ENCODE measurements at regions not wholly inside any gene's neighbourhood (a gene's known extent, or its start where the extent isn't known, plus 50 kb on each side); places are given as distances from the start of the nearest gene placed in this dataset.
"Not testable (repeated sequence)": the region's sequence is repeated elsewhere in the genome, so short reads cannot be mapped to it uniquely, and the experiment has no call there.

DNA sequence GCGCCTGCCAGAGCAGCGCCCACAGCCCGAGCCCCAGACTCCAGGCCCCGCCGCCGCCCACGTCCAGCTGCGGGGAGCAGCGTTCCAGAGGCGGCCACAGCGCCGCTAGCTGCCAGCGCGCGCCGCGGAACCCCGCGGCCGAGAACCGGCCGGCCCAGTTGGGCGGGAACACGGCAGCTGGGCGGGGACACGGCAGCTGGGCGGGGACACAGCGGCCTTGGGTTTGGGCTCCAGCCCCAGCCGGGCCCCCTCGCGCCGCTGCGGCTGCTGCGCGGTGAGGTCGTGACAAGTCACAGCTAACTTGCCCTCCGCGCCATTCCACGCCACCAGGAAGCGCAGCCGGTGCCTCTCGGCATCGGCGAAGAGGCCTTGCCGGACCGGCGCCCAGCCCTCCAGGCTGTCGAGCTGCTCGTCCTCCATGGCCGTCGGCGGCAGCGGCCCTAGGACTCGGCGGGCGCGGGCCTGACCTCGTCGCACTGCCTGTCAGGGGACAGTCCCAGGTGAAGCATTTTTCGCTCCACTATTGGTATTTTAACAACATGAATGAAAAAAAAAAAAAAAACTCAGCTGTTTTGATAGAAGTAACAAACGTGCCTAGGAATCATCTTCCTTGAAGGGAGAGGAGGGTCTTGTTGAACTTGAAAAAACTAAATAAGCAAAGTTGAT is 56.6 kb upstream of the GOLGA8N start:
- not testable (repeated sequence) for FAIRE-seq; DNase-seq (ENCODE audit: low spot score)

DNA sequence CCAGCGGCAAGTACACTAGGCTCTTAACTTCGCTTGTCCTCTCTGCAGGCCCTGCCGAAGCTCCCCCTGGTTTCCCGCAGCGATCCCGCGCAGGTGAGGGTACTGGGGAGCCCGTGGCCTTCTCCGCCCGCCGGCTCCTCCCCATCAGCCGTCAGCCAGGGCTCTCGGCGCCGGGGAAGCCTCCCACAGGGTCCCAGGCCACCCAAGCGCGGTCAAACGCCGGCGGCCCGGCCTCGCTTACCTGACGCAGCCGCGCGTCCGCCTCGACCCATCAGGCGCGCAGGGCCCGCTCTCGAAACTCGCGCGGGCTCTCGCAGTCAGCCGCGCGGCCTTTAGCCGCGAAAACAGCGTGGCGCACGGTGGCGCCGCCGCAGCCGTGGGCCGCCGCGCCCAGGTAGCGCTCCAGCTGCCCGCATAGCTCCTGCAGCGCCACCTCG is 57.2 kb upstream of the GOLGA8N start:
- FAIRE-seq; DNase-seq (ENCODE audit: low spot score): not testable (repeated sequence)

DNA sequence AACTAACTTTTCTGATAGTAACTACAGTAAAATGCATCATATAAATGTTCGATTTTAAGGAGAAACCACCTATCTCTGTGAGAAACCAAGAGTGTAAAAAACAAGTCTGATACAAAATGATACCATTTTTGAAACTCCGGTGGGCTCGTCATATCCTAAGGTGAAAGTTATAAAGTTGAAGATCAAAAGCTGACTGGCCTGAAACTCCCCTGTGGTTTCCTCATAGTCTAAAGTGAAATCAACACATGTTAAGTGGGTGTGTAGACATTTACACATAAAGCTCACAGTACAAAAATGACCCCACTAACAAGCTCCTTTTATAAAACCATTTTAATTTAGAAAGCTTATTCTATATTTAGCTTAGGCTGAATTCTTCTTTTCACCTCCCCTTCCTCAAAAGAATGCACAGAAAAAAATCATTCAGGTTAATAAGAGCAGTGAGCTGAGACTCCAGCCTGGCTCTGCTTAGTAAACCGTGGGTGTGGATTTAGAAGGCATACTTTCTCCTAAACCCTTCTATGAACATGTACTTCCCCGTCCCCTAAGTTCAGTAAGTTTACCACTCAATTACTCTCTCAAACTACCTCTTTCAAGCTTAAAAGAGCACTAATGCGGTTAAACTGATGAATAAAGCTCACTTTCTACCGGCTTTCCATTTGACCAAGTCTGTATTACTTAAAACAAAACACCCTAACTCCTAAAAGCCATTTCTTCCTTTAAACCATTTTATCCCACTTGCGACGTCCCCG is 57.9 kb upstream of the GOLGA8N start:
- not testable (repeated sequence) for DNase-seq (ENCODE audit: low spot score); FAIRE-seq

DNA sequence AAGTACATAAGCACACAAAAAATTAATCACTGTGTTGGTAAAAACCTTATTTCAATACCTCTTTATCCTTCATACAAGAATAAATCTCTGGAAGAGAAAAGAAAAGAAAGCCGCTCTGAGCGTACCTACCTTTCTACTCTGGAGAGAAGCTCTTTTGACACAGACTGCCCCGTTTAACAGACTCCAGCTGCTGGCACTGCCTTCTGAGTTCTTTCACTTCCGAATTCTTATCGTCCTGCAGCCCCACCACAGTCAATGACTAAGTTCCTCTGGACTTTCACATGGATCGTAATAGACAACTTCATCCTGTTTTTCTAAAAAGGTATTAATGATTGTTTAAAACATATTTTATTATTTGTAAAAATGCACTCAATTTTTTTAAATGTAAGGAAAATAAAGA is 67.5 kb upstream of the GOLGA8O start:
- not testable (repeated sequence) for FAIRE-seq; DNase-seq (ENCODE audit: low spot score)

DNA sequence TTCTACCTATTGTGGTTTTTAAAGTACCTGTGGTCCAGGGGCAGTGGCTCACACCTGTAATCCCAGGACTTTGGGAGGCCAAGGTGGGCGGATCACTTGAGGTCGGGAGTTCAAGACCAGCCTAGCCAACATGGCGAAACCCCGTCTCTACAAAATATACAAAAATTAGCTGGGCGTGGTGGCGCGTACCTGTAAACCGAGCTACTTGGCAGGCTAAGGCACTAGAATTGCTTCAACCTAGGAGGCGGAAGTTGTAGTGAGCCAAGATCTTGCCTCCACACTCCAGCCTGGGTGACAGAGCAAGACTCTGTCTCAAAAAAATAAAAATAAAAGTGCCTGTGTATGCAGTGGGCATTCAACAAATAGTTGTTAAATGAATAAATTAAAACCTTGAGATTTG is 67.0 kb upstream of the GOLGA8O start:
- DNase-seq (ENCODE audit: low spot score); FAIRE-seq: not testable (repeated sequence)

DNA sequence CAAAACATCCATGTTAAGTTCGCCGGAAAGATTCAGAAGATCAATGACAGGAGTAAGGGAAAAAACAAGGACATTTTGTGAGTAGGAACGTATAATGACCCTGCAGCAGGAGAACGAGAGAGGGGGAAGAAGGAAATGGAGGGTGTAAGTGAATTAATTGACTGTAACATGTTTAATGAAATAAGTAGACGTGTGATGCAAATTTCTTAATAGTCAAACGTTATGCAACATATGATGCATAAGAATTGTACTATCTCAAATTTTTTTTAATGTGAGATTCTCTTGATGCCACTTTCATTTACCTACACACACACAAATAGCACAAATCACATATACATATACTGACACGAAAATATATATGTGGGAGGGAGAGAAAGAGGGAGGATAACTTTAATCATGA is 63.5 kb upstream of the GOLGA8O start:
- DNase-seq (ENCODE audit: low spot score); FAIRE-seq: not testable (repeated sequence)

DNA sequence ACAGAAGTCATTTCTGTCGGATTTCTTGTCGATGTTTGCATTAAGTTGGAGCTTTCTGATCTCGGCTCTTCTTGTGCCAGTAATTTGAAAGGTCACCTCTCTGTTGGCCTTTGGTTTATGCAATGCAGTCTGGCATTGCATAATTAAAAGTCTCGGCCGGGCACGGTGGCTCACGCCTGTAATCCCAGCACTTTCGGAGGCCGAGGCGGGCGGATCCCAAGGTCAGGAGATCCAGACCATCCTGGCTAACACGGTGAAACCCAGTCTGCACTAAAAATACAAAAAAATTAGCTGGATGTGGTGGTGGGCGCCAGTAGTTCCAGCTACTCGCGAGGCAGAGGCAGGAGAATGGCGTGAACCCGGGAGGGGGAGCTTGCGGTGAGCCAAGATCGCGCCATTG is 62.6 kb upstream of the GOLGA8O start:
- not testable (repeated sequence) for DNase-seq (ENCODE audit: low spot score); FAIRE-seq

DNA sequence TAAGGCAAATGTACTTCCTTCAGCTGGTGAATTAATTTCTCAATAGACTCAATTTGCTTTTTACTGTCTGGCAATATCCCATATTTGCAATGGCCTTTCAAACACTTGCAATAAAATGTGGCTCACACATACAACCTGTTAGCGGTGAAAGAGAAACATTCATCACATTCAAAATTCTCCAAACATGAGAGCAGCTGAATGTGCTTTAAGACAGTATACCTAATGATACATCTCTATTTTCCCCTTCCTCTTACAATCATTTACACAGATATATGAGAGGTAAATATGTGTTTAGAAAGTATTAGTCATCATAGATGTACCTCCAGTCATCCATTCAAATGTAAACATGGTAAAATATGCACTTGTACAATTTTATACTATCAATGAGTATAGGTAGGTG is 61.5 kb upstream of the GOLGA8O start:
- FAIRE-seq; DNase-seq (ENCODE audit: low spot score): not testable (repeated sequence)

DNA sequence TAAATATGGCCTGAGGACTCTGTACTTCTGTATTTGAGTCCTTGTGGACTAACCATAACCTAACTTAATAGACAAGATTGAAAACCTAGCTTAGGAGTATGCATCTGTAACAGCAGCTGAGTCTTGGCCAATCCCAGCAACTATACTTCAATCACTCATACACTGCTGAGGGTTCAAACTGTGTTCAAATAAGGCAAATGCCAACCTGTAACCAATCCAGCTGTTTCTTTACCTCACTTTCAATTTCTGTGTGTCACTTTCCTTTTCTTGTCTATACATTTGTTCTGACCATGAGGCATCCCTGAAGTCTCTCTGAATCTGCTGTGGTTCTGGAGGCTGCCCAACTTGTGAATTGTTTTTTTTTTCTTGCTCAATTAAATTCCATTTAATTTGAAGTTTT is 57.9 kb upstream of the GOLGA8O start:
- FAIRE-seq; DNase-seq (ENCODE audit: low spot score): not testable (repeated sequence)

DNA sequence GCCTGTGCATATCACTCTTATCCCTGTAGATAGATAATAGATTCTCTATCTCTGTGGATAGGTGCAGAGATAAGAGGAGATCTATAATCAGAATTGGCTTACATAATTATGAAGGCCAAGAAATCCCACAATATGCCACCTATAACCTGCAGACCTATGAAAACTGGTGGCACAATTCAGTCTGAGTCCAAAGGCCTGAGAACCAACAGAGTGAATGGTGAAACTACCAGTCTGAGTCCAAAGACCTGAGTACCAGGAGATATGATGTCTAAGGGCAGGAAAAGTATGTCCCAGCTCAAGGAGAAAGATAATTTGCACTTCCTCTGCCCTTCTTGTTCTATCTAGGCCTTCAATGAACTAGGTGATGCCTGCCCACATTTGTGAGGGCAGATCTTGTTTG is 54.6 kb upstream of the GOLGA8O start:
- FAIRE-seq; DNase-seq (ENCODE audit: low spot score): not testable (repeated sequence)

DNA sequence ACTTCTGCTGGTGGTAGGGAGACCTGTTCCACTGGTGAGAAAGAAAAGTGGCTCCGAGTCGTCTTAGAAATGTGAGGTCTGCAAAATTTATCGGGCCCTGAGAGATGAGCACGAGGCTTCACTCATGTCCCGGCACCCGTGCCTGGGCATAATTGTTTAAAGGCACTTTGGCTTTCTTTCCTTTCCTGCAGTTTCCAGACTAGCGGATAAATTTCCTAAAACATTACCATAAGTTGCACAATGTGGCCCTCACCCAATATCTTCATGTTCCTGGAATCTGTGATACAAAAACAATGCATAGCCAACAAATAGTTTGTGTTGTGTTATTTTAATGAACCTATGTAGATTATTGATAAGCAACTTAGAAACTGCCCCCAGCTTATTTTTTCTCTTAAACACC is 52.6 kb upstream of the GOLGA8O start:
- FAIRE-seq; DNase-seq (ENCODE audit: low spot score): not testable (repeated sequence)

DNA sequence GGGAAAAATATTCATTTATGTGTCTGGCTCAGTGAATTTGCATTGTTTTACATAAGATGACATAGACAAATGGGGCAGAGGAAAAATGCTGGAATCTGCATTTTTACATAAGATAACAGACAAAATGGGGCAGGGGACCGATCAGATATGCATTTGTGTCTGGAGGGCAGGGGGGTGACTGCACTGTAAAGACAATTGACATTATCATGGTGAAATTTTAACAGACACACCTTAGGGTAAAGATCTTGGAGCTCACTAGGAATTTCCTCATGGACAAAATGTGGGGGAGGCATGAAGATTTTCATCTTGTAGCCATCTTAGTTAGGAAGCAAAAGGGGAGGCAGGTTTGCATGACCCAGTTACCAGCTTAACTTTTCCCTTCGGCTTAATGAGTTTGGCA is 51.4 kb upstream of the GOLGA8O start:
- not testable (repeated sequence) for FAIRE-seq; DNase-seq (ENCODE audit: low spot score)

DNA sequence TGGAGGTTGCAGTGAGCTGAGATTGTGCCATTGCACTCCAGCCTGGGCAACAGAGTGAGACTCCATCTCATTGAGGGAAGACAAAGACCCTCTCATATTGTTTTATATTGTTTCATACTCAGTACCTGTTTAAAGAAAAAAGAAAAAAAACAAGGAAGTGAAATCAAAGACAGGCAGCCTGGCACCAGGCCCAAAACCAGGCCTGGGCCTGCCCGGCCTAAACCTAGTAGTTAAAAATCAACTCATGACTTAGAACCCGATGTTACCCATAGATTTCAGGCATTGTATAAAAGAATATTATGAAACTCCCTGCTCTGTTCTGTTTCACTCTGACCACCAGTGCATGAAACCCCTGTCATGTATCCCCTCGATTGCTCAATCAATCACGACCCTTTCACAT is 50.2 kb upstream of the GOLGA8O start:
- not testable (repeated sequence) for DNase-seq (ENCODE audit: low spot score)
- FAIRE-seq: peak; percentile 70

Data from RCC 7860 (cell line).